ENCODE measurements at regions not wholly inside any gene's neighbourhood (a gene's known extent, or its start where the extent isn't known, plus 50 kb on each side); places are given as distances from the start of the nearest gene placed in this dataset.

GRCh38 chr3:61438253-61439121 lies 122.9 kb upstream of the PTPRG start:
- DNase-seq (no peak), ATAC-seq (no peak)
- Mint-ChIP-seq H3K4me1 (no peaks in the 10 kb centered on the region), H3K36me3 (no peaks in the 10 kb centered on the region), H3K9me3 (ENCODE audit: low read depth) (peaks cover 2% of the 10 kb centered on the region), H3K27ac (no peak overlapping the region), H3K4me3 (no peak overlapping the region), H3K27me3 (no peaks in the 10 kb centered on the region)
- CTCF ChIA-PET, result no interaction called here

- ATAC-seq (no peak), DNase-seq (no peak)
- Mint-ChIP-seq H3K9me3 (ENCODE audit: low read depth) (peaks cover 2% of the 10 kb centered on the region), H3K27ac (no peak overlapping the region), H3K27me3 (no peaks in the 10 kb centered on the region), H3K36me3 (no peaks in the 10 kb centered on the region), H3K4me1 (no peaks in the 10 kb centered on the region), H3K4me3 (no peak overlapping the region)
- CTCF ChIA-PET, result interaction anchor here (0.8 kb wide), 1 partner anchor 253 kb away, joined by 3 read pairs; no protein-coding TSS in a partner anchor
These were observed 122.3 kb upstream of the PTPRG start for GRCh38 chr3:61439122-61439458.

- Mint-ChIP-seq H3K27ac (no peak overlapping the region), H3K27me3 (no peaks in the 10 kb centered on the region), H3K4me3 (no peak overlapping the region), H3K9me3 (ENCODE audit: low read depth) (no peaks in the 10 kb centered on the region), H3K36me3 (no peaks in the 10 kb centered on the region), H3K4me1 (no peaks in the 10 kb centered on the region)
- ATAC-seq, result no peak
- DNase-seq, result no peak
- CTCF ChIA-PET, result no interaction called here
These were observed 118.7 kb upstream of the PTPRG start for GRCh38 chr3:61442696-61443095.

- no peak overlapping the region for H3K27ac Mint-ChIP-seq
- H3K36me3 Mint-ChIP-seq, result no peaks in the 10 kb centered on the region
- no peaks in the 10 kb centered on the region for H3K27me3 Mint-ChIP-seq
- H3K4me1 Mint-ChIP-seq, result no peaks in the 10 kb centered on the region
- ATAC-seq (no peak), DNase-seq (no peak)
- CTCF ChIA-PET, result no interaction called here
- H3K4me3 Mint-ChIP-seq, result no peak overlapping the region
- H3K9me3 Mint-ChIP-seq (ENCODE audit: low read depth), result no peaks in the 10 kb centered on the region
These were observed 117.5 kb upstream of the PTPRG start for GRCh38 chr3:61443886-61444285.

GRCh38 chr3:61444782-61445181 lies 116.6 kb upstream of the PTPRG start:
- CTCF ChIA-PET, result no interaction called here
- Mint-ChIP-seq H3K36me3 (no peaks in the 10 kb centered on the region), H3K9me3 (ENCODE audit: low read depth) (no peaks in the 10 kb centered on the region), H3K4me3 (no peak overlapping the region), H3K27me3 (no peaks in the 10 kb centered on the region), H3K4me1 (no peaks in the 10 kb centered on the region), H3K27ac (no peak overlapping the region)
- DNase-seq (no peak), ATAC-seq (no peak)

- Mint-ChIP-seq H3K4me1 (no peaks in the 10 kb centered on the region), H3K36me3 (no peaks in the 10 kb centered on the region), H3K4me3 (no peak overlapping the region), H3K27me3 (no peaks in the 10 kb centered on the region), H3K27ac (no peak overlapping the region), H3K9me3 (ENCODE audit: low read depth) (no peaks in the 10 kb centered on the region)
- DNase-seq, result no peak
- no peak for ATAC-seq
- CTCF ChIA-PET, result no interaction called here
These were observed 115.4 kb upstream of the PTPRG start for GRCh38 chr3:61445924-61446323.

- H3K4me1 Mint-ChIP-seq, result no peaks in the 10 kb centered on the region
- no peaks in the 10 kb centered on the region for H3K9me3 Mint-ChIP-seq (ENCODE audit: low read depth)
- H3K4me3 Mint-ChIP-seq, result no peak overlapping the region
These were observed 115.0 kb upstream of the PTPRG start for GRCh38 chr3:61446341-61446740.

GRCh38 chr3:61448378-61448777 lies 113.0 kb upstream of the PTPRG start:
- DNase-seq (no peak), ATAC-seq (no peak)
- Mint-ChIP-seq H3K36me3 (no peaks in the 10 kb centered on the region), H3K9me3 (ENCODE audit: low read depth) (no peaks in the 10 kb centered on the region), H3K4me1 (no peaks in the 10 kb centered on the region), H3K27me3 (no peaks in the 10 kb centered on the region), H3K27ac (no peak overlapping the region), H3K4me3 (no peak overlapping the region)
- CTCF ChIA-PET, result no interaction called here

More at GRCh38 chr3:61446341-61446740, 115.0 kb upstream of the PTPRG start:
- DNase-seq, result no peak
- no peaks in the 10 kb centered on the region for H3K27me3 Mint-ChIP-seq
- H3K27ac Mint-ChIP-seq, result no peak overlapping the region
- no peak for ATAC-seq
- H3K36me3 Mint-ChIP-seq, result no peaks in the 10 kb centered on the region
- CTCF ChIA-PET, result no interaction called here

GRCh38 chr3:61449327-61450040 lies 111.9 kb upstream of the PTPRG start:
- Mint-ChIP-seq H3K27me3 (no peaks in the 10 kb centered on the region), H3K27ac (no peak overlapping the region), H3K36me3 (no peaks in the 10 kb centered on the region), H3K4me1 (no peaks in the 10 kb centered on the region), H3K9me3 (ENCODE audit: low read depth) (no peaks in the 10 kb centered on the region), H3K4me3 (no peak overlapping the region)
- no peak for ATAC-seq
- no peak for DNase-seq
- CTCF ChIA-PET, result no interaction called here

GRCh38 chr3:61450866-61451265 lies 110.5 kb upstream of the PTPRG start:
- Mint-ChIP-seq H3K27ac (no peak overlapping the region), H3K36me3 (no peaks in the 10 kb centered on the region), H3K27me3 (no peaks in the 10 kb centered on the region), H3K4me1 (no peaks in the 10 kb centered on the region), H3K4me3 (no peak overlapping the region), H3K9me3 (ENCODE audit: low read depth) (no peaks in the 10 kb centered on the region)
- ATAC-seq (no peak), DNase-seq (no peak)
- CTCF ChIA-PET, result no interaction called here

- Mint-ChIP-seq H3K4me3 (no peak overlapping the region), H3K36me3 (no peaks in the 10 kb centered on the region), H3K27me3 (no peaks in the 10 kb centered on the region), H3K4me1 (no peaks in the 10 kb centered on the region), H3K9me3 (ENCODE audit: low read depth) (no peaks in the 10 kb centered on the region), H3K27ac (no peak overlapping the region)
- CTCF ChIA-PET, result no interaction called here
- DNase-seq (no peak), ATAC-seq (no peak)
These were observed 109.5 kb upstream of the PTPRG start for GRCh38 chr3:61451841-61452240.

GRCh38 chr3:61452535-61453090 lies 108.8 kb upstream of the PTPRG start:
- ATAC-seq, result no peak
- CTCF ChIA-PET, result no interaction called here
- H3K4me3 Mint-ChIP-seq, result no peak overlapping the region
- H3K36me3 Mint-ChIP-seq, result no peaks in the 10 kb centered on the region
- H3K27me3 Mint-ChIP-seq, result no peaks in the 10 kb centered on the region
- no peaks in the 10 kb centered on the region for H3K9me3 Mint-ChIP-seq (ENCODE audit: low read depth)
- no peak overlapping the region for H3K27ac Mint-ChIP-seq
- H3K4me1 Mint-ChIP-seq, result no peaks in the 10 kb centered on the region
- DNase-seq, result no peak

GRCh38 chr3:61454006-61454585 lies 107.3 kb upstream of the PTPRG start:
- H3K4me1 Mint-ChIP-seq, result no peaks in the 10 kb centered on the region
- ATAC-seq (no peak), DNase-seq (no peak)
- H3K27me3 Mint-ChIP-seq, result no peaks in the 10 kb centered on the region
- H3K9me3 Mint-ChIP-seq (ENCODE audit: low read depth), result no peaks in the 10 kb centered on the region
- H3K27ac Mint-ChIP-seq, result no peak overlapping the region
- no peak overlapping the region for H3K4me3 Mint-ChIP-seq
- H3K36me3 Mint-ChIP-seq, result no peaks in the 10 kb centered on the region
- CTCF ChIA-PET, result no interaction called here

- no peaks in the 10 kb centered on the region for H3K9me3 Mint-ChIP-seq (ENCODE audit: low read depth)
- no peaks in the 10 kb centered on the region for H3K4me1 Mint-ChIP-seq
- no peak overlapping the region for H3K27ac Mint-ChIP-seq
- no peak for ATAC-seq
- no peaks in the 10 kb centered on the region for H3K36me3 Mint-ChIP-seq
- no peaks in the 10 kb centered on the region for H3K27me3 Mint-ChIP-seq
- DNase-seq, result no peak
- CTCF ChIA-PET, result no interaction called here
- no peak overlapping the region for H3K4me3 Mint-ChIP-seq
These were observed 106.6 kb upstream of the PTPRG start for GRCh38 chr3:61454801-61455200.
